DND-41 (cell line): ENCODE measurements at regions not wholly inside any gene's neighbourhood (a gene's known extent, or its start where the extent isn't known, plus 50 kb on each side); places are given as distances from the start of the nearest gene placed in this dataset.

Source experiments
- ATAC-seq: fragments of 200-7000 bp; cut with Tn5 transposase; 3 replicates; pipeline ENCODE4 v1.9.1; 2021; ENCODE audit warnings: low read depth; ENCODE audit not compliant: insufficient read depth
- DNase-seq: peaks from one replicate; pipeline ENCODE4 v3.0.0-alpha.2; 2020
- H2AFZ ChIP-seq: 2 replicates; pipeline ENCODE4 v1.6.0; 2012; ENCODE audit warnings: low read depth, low read length
- H3K27ac ChIP-seq: 2 replicates; pipeline ENCODE4 v1.5.1; 2012; ENCODE audit warnings: low read length, inconsistent platforms
- H3K27me3 ChIP-seq: fragments of 200-600 bp; sonication (generic); 2 replicates; pipeline ENCODE4 v1.6.0; 2012; ENCODE audit warnings: low read length, mild to moderate bottlenecking, inconsistent platforms; ENCODE audit not compliant: insufficient read depth, poor library complexity
- H3K36me3 ChIP-seq: 2 replicates; pipeline ENCODE4 v1.5.1; 2012; ENCODE audit warnings: low read length, inconsistent platforms; ENCODE audit not compliant: insufficient read depth
- H3K4me1 ChIP-seq: 2 replicates; pipeline ENCODE4 v1.5.1; 2012; ENCODE audit warnings: mild to moderate bottlenecking, low read length; ENCODE audit not compliant: insufficient read depth
- H3K4me2 ChIP-seq: 2 replicates; pipeline ENCODE4 v1.6.0; 2012; ENCODE audit warnings: mild to moderate bottlenecking, moderate library complexity, low read length, inconsistent platforms; ENCODE audit not compliant: insufficient read depth
- H3K4me3 ChIP-seq, 2 experiments: fragments of 200-600 bp in 1 of 2; shearing (Covaris generic) in 1 of 2; 2 replicates each; pipeline ENCODE4 v1.5.1; 2012 to 2016; ENCODE audit warnings: inconsistent platforms in 2 of 2, low read length in 2 of 2, mild to moderate bottlenecking in 2 of 2, low read depth in 1 of 2, moderate library complexity in 1 of 2
- H3K79me2 ChIP-seq: 2 replicates; pipeline ENCODE4 v1.6.0; 2012; ENCODE audit warnings: low read length, inconsistent platforms; ENCODE audit not compliant: insufficient read depth
- H3K9ac ChIP-seq: 2 replicates; pipeline ENCODE4 v1.6.0; 2012; ENCODE audit warnings: low read depth, mild to moderate bottlenecking, inconsistent platforms, low read length, moderate library complexity
- H3K9me3 ChIP-seq: 2 replicates; pipeline ENCODE4 v1.5.1; 2012; ENCODE audit warnings: low read length, moderate library complexity, mild to moderate bottlenecking, inconsistent platforms; ENCODE audit not compliant: insufficient read depth, severe bottlenecking
- H4K20me1 ChIP-seq: 2 replicates; pipeline ENCODE4 v1.6.0; 2012; ENCODE audit warnings: low read length; ENCODE audit not compliant: insufficient read depth
- EZH2 ChIP-seq: IDR thresholded peaks from 3 replicates; pipeline ENCODE4 v1.6.1; 2012; ENCODE audit warnings: borderline replicate concordance, low read depth, mild to moderate bottlenecking, moderate library complexity, low read length, inconsistent platforms; ENCODE audit not compliant: severe bottlenecking
- TF ChIP-seq, protein P1 (sequence below): IDR thresholded peaks from 2 replicates; pipeline ENCODE4 v1.5.1; 2012; ENCODE audit warnings: borderline replicate concordance, low read length, moderate library complexity, mild to moderate bottlenecking; ENCODE audit not compliant: poor library complexity, severe bottlenecking; ENCODE audit errors: extremely low read depth

DNA sequence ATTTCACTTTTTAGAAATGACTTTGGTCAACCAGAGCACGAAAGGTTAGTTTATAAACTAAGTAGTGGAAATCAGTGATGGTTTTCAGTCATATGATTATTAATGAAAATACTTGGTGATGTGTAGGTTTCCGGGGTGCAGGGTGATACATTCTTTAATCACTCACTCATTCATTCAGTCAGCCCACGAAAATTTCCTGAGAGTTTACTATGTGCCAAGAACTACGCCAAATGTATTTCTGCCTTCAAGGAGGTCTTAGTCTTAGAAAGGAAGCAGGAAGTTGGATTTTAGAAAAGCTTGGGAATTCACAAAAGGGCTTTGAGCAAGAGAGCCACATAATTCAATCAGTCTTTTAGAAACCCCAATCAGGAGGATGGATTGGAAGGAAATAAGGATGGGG lies 543.6 kb downstream of the PLCL1 start:
- H2AFZ ChIP-seq = no peak overlapping the region

DNA sequence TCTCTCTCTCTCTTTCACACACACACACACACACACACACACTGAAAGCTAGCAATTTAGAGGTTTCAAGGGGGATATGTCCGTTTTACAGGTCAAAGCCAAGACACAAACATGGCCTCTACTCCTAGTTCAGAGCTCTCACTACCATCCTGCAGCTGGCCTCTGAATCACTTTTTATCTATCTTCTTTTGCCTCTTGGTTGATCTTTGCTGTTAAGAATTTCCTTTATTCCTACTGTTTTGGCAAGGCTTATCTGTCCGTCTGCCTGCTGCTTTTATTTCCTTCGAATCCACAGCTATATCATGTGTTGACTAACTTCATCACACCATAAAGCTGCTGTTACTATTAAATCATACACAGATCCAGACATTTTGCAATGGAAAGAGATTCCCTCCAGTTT lies 543.0 kb downstream of the PLCL1 start:
- no peaks in the 10 kb centered on the region for H3K4me1 ChIP-seq
- no peak overlapping the region for H3K9ac ChIP-seq
- no peak overlapping the region for H3K4me2 ChIP-seq
- H3K4me3 ChIP-seq = no peak overlapping the region
- DNase-seq = no peak
- no peaks in the 10 kb centered on the region for H3K36me3 ChIP-seq
- peaks cover 6% of the 10 kb centered on the region for H3K27me3 ChIP-seq
- TF ChIP-seq EZH2 = no peak
- TF ChIP-seq, protein P1, sequence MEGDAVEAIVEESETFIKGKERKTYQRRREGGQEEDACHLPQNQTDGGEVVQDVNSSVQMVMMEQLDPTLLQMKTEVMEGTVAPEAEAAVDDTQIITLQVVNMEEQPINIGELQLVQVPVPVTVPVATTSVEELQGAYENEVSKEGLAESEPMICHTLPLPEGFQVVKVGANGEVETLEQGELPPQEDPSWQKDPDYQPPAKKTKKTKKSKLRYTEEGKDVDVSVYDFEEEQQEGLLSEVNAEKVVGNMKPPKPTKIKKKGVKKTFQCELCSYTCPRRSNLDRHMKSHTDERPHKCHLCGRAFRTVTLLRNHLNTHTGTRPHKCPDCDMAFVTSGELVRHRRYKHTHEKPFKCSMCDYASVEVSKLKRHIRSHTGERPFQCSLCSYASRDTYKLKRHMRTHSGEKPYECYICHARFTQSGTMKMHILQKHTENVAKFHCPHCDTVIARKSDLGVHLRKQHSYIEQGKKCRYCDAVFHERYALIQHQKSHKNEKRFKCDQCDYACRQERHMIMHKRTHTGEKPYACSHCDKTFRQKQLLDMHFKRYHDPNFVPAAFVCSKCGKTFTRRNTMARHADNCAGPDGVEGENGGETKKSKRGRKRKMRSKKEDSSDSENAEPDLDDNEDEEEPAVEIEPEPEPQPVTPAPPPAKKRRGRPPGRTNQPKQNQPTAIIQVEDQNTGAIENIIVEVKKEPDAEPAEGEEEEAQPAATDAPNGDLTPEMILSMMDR = no peak
- no peak overlapping the region for H2AFZ ChIP-seq
- no peak overlapping the region for H3K27ac ChIP-seq
- no peak for ATAC-seq
- no peaks in the 10 kb centered on the region for H4K20me1 ChIP-seq
- H3K79me2 ChIP-seq = no peaks in the 10 kb centered on the region
- no peaks in the 10 kb centered on the region for H3K9me3 ChIP-seq

More for the DNA sequence above, 543.6 kb downstream of the PLCL1 start:
- H3K9me3 ChIP-seq = no peaks in the 10 kb centered on the region
- no peak overlapping the region for H3K4me2 ChIP-seq
- ATAC-seq = no peak
- no peak overlapping the region for H3K27ac ChIP-seq
- no peak overlapping the region for H3K9ac ChIP-seq
- no peak overlapping the region for H3K4me3 ChIP-seq
- H3K36me3 ChIP-seq = no peaks in the 10 kb centered on the region
- H3K27me3 ChIP-seq = peaks cover 6% of the 10 kb centered on the region
- DNase-seq = no peak
- TF ChIP-seq, protein P1 = no peak
- TF ChIP-seq EZH2 = no peak
- H3K79me2 ChIP-seq = no peaks in the 10 kb centered on the region
- no peaks in the 10 kb centered on the region for H4K20me1 ChIP-seq
- no peaks in the 10 kb centered on the region for H3K4me1 ChIP-seq

DNA sequence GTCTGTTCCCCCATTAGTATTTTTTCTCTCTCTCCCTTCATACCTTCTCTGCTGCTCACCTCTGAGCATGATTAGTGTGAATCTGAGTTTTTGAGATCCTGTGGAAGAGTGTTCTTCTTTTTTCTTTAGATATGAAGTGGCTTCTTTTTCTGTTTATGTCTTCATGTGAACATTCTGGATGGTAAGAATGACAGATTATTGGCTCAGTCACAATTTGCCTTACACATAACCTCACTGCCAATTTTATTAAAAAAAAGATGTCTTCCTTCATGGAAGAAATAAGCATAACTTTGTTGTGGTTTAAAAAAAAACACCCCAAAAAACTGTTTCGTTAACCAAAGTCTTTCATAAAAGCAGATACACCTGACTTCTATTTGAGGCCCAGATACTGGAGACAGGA lies 539.1 kb downstream of the PLCL1 start:
- Histone ChIP-seq H3K4me3 (no peak overlapping the region), H3K79me2 (no peaks in the 10 kb centered on the region), H4K20me1 (no peaks in the 10 kb centered on the region), H3K9ac (no peak overlapping the region), H3K27me3 (peaks cover 23% of the 10 kb centered on the region), H2AFZ (no peak overlapping the region), H3K36me3 (no peaks in the 10 kb centered on the region), H3K4me1 (no peaks in the 10 kb centered on the region), H3K9me3 (no peaks in the 10 kb centered on the region), H3K27ac (no peak overlapping the region), H3K4me2 (no peak overlapping the region)
- ATAC-seq = no peak
- no peak for DNase-seq
- TF ChIP-seq, protein P1 = no peak
- TF ChIP-seq EZH2 = no peak

DNA sequence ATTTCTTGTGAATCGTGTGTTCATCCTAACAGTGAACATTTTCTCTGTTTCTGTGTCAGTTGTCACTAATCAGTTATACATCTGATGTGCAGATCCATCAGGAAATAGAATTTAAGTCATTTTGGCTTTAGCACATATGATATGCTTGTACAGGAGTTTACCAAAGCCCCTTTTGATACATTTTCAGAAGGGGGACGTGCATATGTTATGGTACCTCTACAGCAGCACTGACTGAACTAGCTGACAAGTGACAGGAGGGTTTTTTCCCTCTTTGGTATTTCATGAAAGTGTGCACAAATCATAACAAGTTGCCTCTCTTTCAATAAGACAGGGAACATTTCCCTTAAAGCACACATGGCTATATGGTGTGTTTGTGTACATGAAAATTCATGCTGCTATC lies 536.5 kb downstream of the PLCL1 start:
- Histone ChIP-seq H4K20me1 (no peaks in the 10 kb centered on the region), H3K4me2 (no peak overlapping the region), H3K4me1 (no peaks in the 10 kb centered on the region), H3K4me3 (no peak overlapping the region), H2AFZ (no peak overlapping the region), H3K27ac (no peak overlapping the region), H3K27me3 (peaks cover 46% of the 10 kb centered on the region), H3K36me3 (no peaks in the 10 kb centered on the region), H3K9ac (no peak overlapping the region), H3K79me2 (no peaks in the 10 kb centered on the region), H3K9me3 (no peaks in the 10 kb centered on the region)
- ATAC-seq = no peak
- TF ChIP-seq EZH2 = no peak
- TF ChIP-seq, protein P1 = no peak
- DNase-seq = no peak
